GM19452 (cell line): ENCODE measurements at regions not wholly inside any gene's neighbourhood (a gene's known extent, or its start where the extent isn't known, plus 50 kb on each side); places are given as distances from the start of the nearest gene placed in this dataset.

Experiments
- ATAC-seq: cut with Tn5 transposase; IDR thresholded peaks from one replicate; pipeline ENCODE4 v1.9.1; 2021; ENCODE audit not compliant: unreplicated experiment

DNA sequence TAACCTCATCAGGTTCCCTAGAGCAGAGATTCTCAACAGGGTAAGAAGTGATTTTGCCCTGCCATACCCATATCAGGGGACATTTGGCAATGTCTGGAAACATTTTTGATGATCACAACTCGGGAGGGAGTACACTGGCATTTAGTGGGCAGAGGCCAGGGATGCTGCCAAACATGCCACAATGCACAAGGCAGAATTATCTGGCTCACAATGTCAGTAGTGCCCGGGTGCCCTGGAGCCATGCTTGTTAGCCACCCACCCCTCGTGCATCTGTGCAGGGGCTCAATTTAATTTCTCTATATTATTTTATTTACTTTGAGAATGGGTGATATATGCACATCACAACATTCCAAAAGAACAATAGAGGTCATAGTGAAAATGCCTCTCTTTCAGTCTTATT lies 82.0 kb upstream of the DHX15 start:
- ATAC-seq: no peak

DNA sequence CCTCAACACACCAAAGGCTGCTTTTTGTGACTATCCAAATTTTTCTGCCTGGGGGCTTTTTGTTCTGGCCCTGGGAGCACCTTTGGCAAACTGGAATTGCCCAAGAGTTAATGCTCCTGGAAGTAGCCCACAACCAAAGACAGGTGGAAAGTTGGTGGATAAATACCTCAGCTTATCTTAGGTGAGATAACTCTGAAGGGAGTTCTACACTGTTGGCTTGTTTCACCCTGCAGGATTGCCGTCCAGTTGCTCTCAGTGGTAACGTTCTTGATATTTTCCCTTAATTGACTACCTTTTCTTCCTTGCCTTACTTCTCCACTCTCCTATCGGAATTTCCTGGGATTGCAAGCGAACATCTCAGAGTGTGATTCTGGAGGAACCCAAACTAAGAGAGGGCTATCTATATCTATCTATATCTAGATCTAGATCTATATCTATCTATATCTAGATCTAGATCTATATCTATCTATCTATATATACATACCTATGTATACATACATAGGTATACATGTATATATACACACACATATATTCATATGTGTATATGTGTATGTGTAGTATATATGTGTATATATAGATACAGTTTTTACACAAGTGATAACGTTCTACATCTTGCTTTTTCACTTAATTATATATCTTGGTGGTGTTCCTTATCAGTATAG lies 82.6 kb upstream of the DHX15 start:
- ATAC-seq: no peak

DNA sequence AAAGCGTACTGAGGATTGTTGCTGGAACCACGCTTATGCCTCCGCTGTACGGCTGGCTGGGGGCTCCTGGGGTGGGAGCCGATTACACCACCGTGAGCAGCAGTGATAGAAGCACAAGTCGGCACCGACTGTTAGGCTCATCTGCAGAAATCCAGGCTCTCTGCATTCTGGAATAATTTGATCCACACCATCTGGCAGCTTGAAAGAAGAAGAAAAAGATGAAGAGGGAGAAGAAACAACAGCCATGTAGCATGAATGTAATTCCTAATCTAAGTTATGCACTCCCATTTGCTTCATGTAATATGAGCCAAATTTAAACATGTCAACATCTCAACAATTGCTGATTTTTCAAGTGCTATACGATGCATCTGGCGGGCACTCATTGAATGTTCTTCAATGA lies 84.6 kb upstream of the DHX15 start:
- no peak for ATAC-seq

DNA sequence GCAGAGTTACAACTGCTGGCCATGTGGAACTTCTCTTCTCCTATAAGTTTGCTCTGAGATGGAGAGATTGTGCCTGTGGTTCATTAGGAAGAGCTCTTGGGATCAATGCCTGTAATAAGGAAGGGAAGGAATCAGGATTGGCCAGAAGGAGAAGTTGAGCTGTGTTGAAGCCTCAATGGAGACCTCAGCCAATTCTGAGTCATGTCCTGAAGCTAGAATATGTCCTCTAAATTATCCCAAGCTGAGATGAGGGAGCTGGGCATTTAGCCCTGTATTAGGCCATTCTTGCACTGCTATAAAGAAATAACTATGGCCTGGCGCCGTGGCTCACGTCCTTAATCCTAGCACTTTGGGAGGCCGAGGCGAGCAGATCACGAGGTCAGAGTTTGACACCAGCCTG lies 85.4 kb upstream of the DHX15 start:
- no peak for ATAC-seq

DNA sequence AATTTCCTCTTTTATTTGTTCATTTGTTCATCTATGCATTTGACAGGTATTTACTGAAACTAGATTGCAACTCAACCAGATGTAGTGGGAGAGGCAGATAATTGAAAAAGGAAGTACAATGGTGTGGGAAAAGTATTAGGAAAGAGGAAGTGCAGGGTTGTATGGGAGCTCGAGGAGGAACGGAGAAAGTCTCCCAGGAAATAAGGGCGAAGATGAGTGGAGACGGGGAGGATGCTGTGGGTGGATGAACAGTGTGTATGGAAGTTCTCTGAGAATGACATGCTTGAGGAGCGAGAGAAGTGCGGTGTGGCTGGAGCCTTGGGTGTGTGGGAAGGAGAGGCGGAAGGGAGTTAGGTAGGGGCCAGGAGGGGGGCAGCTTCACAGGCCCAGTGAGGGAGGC lies 87.5 kb upstream of the DHX15 start:
- no peak for ATAC-seq

DNA sequence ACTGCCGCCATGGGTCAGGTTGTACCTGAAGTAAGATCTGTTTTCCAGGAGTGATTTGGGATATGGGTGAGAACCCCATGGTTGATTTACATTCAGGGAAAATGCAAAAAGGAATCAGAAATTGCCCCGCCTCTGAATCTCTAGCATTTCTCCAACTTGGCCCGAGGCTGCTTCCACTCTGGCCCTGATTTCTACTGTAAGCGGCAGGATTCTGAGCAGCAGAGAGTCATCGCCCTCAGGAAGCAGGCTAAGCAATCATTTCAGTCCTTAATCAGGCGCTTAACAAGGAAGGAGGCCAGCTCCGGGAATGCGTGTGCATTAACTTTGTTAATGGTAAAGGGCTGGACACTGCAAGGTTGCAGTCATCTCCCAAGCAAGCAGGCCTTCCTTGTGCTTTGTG lies 88.5 kb upstream of the DHX15 start:
- no peak for ATAC-seq

DNA sequence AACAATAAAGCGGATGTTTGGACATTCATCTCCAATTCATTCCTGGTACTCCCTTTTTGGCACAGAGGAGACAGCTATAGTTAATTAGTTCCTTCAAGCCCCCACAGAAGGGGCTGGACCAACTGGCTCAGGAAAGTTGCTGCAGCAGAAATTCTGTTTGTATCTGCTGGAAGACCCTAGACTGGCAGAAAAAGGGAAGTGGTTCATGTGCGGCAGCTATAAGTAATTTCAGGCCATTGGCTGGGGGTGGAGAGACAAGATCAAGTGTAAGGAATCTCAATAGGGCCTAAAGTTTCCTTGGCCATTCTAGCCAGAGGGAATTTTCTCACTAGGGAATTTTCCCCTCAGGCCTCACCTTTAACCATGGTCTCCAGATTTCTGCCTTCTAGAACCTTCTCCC lies 89.9 kb upstream of the DHX15 start:
- no peak for ATAC-seq

DNA sequence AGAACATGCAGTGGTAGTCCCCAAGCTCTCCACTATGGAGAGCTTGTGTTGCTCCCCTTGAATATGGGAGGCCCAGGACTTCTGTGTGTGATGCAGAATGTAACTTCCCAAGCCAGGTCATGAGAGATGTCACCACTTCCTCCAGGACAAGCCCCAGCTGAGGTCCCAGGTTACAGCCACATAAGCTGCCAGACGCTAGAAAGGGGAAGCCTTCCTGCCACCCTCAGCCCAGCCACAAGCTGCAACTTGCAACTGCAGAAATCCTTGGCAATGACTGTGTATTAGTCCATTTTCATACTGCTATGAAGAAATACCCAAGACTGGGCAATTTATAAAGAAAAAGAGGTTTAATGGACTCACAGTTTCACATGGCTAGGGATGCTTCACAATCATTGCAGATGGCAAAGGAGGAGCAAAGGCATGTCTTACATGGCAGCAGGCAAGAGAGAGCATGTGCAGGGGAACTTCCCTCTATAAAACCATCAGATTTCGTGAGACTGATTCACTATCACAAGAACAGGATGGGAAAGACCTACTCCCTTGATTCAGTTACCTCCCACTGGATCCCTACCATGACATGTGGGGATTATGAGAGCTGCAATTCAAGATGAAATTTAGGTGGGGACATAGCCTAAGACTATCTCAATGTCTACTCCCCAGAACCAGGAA lies 91.5 kb upstream of the DHX15 start:
- no peak for ATAC-seq

DNA sequence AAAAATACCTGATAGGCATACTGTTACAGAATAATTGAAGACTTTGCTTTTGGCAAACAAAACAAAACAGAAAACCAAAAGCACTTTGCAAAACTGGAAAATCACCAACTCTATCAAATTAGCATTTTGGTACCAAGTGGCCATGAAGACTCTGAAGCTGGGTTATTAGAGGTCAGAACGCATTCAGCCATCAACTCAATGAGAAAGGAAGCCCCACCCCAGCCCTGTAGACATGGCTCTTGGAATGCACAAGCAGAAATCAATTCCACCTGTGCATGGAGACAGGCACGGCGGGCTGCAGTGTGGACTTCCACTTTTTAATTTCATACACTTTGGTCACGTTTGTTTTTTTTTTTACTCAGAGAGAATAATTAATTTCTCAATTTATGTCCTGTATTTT lies 93.6 kb upstream of the DHX15 start:
- no peak for ATAC-seq

DNA sequence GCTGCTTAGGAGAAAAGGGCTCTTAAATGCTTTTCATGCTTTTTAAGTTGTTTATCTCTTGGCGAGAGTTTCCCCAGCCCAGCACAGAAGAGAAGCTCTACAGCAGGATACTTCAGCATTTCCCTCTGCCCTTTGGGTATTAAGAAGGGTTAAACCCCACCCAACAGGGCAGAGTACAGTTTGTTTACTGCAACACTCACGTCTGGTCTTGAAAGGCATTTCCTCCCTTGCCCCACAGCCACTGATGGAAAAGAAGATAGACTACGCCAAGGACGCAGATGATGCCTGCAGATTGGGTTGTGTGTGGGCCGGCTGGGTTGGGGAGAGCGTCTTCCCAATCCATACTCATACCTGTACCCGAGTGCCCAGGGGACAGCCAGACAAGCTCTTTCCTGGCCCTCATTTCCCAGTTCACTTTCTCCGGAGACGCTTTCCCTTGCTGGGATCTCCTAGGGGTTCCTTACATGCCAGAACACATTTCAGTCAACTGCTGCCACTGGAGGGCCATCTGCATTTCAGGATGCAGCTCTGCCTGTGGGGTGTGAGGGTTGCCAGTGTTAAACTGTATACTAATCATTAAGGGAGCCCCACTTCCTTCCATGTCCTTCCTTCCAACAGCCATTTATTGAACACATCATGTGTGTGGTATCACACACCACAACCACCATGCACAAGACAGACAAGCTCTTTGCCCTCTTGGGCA lies 96.5 kb upstream of the DHX15 start:
- no peak for ATAC-seq

DNA sequence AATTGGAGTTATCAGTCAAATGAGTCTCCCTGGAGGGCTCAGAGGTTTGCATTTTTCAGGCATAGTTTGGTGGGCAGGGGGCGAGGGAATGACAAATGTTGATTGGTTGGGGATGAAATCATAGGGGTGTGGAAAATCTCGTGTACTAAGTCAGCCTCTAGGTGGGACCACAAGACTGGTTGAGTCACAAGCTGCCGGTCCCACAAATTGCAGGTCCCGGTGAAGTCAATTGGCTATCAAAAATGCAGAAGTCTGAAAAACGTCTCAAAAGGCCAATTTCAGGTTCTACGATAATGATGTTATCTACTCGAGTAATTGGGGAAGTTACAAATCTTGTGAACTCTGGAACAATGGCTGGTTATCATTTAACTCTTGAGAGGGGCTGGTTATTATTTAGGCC lies 98.8 kb upstream of the DHX15 start:
- ATAC-seq: no peak

DNA sequence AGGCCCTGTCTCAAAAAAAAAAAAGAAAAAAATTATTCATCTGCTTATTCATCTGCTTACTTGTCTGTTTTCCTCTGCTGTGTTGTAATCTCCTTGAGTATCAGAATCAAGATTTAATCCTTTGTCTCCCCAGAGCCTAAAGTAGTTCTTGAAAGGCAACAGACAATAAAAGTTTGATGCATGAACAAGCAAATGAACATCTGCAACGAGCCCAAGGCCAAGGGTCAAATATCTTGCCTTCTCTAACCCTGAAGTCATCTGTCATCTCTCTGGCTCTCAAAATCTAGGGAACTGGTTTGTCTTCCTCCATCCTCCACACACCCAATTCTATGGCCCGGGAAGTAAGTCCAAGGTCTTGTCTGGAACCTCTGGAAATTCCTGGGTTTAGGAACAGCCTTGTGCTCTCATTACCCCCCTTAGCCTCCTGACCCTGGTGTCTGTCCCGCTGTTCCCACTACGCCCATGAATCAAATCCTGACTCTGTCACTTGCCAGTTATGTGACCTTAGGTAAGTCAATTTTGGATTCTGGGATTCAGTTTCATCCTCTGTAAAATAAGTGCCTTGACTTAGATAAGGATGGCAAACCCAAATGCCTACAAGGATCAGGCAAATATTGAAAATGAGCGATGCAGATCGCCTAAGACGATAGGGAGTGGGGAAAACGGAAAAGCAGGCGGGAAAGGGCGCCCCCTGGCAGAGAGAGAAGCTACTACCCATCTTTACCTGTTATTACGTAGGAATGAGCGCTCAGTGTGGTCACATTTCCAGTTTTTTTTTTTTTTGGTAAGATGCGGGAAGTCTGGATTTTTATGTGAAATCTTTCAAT lies 102.7 kb upstream of the DHX15 start:
- no peak for ATAC-seq

DNA sequence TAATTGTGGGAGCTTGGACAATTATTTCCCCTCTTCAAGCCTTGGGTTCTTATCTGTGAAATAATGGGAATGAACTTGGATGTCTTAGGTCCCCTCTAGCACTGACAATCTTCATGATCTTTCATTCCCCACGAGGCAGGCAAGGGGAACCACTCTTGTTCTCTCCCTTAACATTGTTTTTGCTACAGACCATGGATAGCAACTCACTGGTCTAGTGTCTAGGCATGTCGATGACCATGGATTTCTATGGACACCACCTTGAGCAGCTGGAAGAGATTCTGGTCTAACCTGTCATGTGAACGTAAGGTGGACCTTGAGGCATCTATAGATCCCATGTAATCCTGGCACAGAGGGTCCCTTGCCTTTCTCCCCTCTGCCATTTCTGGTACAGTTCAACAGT lies 104.1 kb upstream of the DHX15 start:
- ATAC-seq: no peak

DNA sequence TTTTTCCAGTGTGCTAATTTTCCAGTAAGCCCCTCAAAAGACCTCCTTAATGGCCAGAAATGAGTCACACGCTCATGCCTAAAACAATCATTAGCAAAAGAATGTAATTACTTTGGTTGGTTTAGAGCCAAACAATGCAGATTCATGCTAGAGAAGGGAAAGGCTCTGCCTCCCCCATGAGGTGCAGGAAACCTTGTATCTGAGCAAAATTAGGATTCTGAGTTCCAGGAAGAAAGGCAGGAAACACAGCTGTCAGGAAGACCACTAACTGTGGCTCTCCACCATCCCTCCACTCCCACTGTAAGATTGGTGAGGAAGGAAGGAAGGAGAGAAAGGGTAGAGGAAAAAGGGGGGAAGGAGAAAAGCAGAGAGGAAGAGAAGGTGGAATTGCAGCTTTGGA lies 104.9 kb upstream of the DHX15 start:
- ATAC-seq: no peak

DNA sequence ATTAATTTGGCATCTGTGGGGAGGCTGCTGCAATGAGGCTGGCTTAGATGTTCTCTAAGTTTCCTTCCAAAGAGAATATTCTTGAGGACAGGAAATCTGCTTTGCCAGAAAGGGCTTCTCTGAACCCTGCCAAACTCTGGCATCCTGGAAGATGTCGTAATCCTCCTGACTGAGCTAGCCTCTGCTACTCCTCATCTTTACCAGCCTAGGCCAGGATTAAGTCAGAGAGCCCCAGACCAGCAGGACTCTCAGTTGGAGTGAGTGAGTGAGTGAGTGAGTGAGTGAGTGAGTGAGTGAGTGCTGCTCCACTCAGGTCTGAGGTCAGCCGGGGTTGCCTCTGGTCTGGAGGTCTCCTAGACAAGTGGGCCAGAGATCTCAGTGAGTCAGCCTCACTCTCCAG lies 104.9 kb upstream of the SOD3 start:
- ATAC-seq: no peak

DNA sequence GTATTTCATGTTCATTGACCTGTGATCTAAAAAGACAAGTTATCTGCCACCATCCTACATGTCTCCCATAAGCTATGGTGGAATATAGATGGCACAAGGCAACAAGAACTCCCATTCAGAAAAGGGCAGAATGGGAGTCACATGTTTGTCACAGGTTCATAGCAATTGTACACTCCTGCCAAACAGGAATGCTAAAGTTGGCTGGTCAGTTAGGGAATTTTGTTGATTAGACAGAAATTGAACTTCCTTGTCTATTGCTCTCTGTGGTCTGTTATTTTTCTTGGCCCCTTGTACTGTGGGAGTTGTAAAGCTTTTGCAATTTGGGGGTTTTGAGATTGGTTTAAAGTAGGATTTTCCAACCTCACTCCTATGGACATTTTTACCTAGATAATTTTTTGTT lies 101.7 kb upstream of the SOD3 start:
- no peak for ATAC-seq

DNA sequence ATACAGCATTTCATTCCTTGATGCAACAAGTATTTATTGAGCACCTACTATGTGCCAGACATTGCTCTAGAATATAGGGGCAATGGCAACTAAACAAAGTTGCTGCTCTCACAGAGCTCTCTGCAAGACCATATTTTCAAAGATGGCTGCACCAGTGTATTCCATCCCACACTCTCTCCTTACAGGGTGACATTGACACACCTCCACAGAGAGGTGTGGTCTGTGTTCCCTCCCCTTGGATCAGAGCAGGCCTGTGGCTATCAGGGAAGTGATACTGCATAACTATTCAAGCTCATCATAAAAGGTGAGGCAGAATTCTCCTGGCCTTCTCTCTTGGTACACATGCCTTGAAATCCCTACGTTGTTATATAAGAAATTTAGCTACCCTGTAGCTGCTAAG lies 95.3 kb upstream of the SOD3 start:
- ATAC-seq: no peak

DNA sequence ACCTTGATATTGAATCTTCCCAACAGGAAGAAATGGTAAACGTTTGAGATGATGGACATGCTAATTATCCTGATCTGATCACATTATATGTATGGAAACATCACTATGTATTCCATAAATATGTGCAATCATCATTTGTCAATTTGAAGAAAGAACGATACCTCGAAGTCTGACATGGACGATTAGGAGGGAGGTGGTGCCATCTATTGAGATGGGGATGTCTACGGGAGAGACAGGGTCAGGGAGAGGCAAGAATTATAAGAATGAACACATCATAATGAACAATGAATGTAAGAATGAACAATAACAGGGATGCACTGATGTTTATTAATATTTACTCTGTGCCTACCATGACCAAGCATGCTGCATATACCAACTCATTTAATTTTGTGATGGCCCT lies 93.7 kb upstream of the SOD3 start:
- no peak for ATAC-seq

DNA sequence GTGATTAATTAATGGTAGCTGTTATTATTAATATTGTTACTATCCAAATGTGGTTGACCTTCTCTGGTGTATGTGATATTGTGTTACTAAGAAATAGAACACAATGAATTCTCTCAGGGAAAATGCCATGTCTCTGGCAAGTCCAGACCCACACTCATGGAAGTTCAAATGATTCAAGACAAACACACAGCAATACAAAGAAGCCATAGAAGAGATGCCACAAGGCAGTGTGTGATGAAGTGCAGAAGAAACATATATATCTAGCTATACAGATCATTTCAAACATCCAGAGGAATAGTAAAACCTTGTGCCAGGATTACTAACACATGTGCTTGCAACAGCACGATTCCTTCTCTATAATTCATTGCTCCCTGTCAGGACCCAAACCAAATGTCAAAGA lies 93.1 kb upstream of the SOD3 start:
- no peak for ATAC-seq

DNA sequence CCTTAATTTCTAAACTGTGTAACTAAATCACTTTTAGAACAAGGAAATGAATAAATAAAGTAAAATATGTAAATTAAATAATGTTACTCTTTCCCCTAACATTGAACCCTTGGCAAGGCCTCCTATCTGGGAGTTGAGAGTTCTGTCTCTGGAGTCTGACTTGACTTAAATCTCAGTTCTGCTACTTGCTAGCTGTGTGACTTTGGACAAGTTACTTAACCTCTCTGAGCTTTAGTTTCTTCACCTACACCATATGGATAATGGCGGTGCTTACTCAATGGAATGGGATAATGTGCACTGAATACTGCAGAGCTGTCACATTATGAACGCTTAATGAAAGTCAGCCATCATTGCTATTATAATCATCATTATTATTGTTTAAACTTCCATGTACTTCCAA lies 92.1 kb upstream of the SOD3 start:
- ATAC-seq: no peak

DNA sequence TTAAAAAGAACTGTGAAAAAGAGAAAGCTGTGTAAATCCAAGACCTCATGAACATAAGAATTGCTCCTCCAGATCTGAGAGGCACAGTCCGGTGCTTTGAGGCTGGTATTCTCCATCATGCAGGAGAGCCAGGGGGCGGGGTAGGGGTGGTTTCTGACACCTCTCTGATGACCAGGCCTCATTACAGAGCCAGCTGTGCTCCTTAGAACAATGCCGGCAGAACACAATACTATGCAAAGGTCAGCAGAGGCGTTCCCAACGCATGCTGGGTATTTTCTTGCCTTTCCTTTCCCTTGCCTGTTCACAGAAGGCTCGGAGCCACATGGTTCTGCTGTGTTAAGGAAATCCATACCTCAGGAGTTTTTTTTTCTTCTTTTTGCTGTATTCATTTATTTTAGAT lies 91.2 kb upstream of the SOD3 start:
- ATAC-seq: no peak
